Heart left ventricle (tissue), 16 donors: ENCODE measurements at regions not wholly inside any gene's neighbourhood (a gene's known extent, or its start where the extent isn't known, plus 50 kb on each side); places are given as distances from the start of the nearest gene placed in this dataset.

Source experiments
- ATAC-seq, 4 donors: fragments of 200-7000 bp; cut with Tn5 transposase; one replicate each; pipeline ENCODE4 v1.9.1; 2020 to 2022; ENCODE audit warnings: moderate library complexity in 4 of 4, mild to moderate bottlenecking in 3 of 4, moderate number of reproducible peaks in 1 of 4
- DNase-seq, 5 donors: peaks; one replicate each; pipeline ENCODE4 v3.0.0-alpha.2; 2020
- H3K27ac ChIP-seq, 12 donors: fragments of 200-600 bp; sonication (generic) in 4 of 12; one replicate each; pipeline versions ENCODE4 v1.5.0 to v1.8.0; 2016 to 2022; ENCODE audit warnings: mild to moderate bottlenecking in 2 of 12
- H3K27me3 ChIP-seq, 9 donors: fragments of 200-600 bp; sonication (generic) in 2 of 9; one replicate each; pipeline versions ENCODE4 v1.5.1 to v1.8.0; 2016 to 2022; ENCODE audit warnings: mild to moderate bottlenecking in 3 of 9
- H3K36me3 ChIP-seq, 9 donors: fragments of 200-600 bp; sonication (generic) in 2 of 9; one replicate each; pipeline versions ENCODE4 v1.5.0 to v1.8.0; 2018 to 2022; ENCODE audit warnings: mild to moderate bottlenecking in 2 of 9
- H3K4me1 ChIP-seq, 12 donors: fragments of 200-600 bp; sonication (generic) in 4 of 12; one replicate each; pipeline versions ENCODE4 v1.5.0 to v1.8.0; 2016 to 2022; ENCODE audit warnings: mild to moderate bottlenecking in 3 of 12
- H3K4me3 ChIP-seq, 12 donors: fragments of 200-600 bp; sonication (generic) in 4 of 12; one replicate each; pipeline versions ENCODE4 v1.5.0 to v1.8.0; 2017 to 2022; ENCODE audit warnings: mild to moderate bottlenecking in 9 of 12, moderate library complexity in 4 of 12
- H3K9me3 ChIP-seq, 12 donors: fragments of 200-600 bp; sonication (generic) in 4 of 12; one replicate each; pipeline versions ENCODE4 v1.5.0 to v1.8.0; 2016 to 2022; ENCODE audit warnings: mild to moderate bottlenecking in 1 of 12
- POLR2A ChIP-seq, 2 donors: fragments of 450-650 bp; IDR thresholded peaks; one replicate each; pipeline ENCODE4 v1.6.1; 2017; ENCODE audit warnings: antibody characterized with exemption in 2 of 2, mild to moderate bottlenecking in 2 of 2, moderate library complexity in 2 of 2
- WGBS, 4 donors: extraction: QIAGEN DNeasy Blood & Tissue Kit in 2 of 4; methylation state at CpG; one replicate each; pipeline versions ENCODE4 v1.1.5 to v1.1.7; 2013 to 2018; 5-methylcytosine and 5-hydroxymethylcytosine counted together
- intact Hi-C, 10 donors: fragments of 100-400 bp; cut with DNase I; formaldehyde crosslinking; loops; one replicate each; pipeline versions ENCODE4 v1.11.1 to v1.14.2; 2022
- TF ChIP-seq, protein P1 (sequence below), 12 donors: fragments of 200-600 bp; sonication (generic) in 4 of 12; IDR thresholded peaks; one replicate each; pipeline versions ENCODE4 v1.5.0 to v1.8.0; 2018 to 2022; ENCODE audit warnings: antibody characterized with exemption in 12 of 12, mild to moderate bottlenecking in 5 of 12
- donor health status: ischemic (EF 13 %, LVEDD 7.1; RV severe dilation, severe dysfunction).
- donor health status: healthy with polysubstance abuse.
- donor health status: DM: no; HTN: yes; CAD: no.
- donor health status: DM: no; HTN: no; CAD: no.
- donor health status: ischemic (EF 25% LVEDD 6.9; RV normal size, moderate dysfunction).
- donor health status: ischemic (EF 25% LVEDD 5.7; RV mildly dilated, moderate dysfunction).
- donor health status: healthy.
- donor health status: DM: yes; HTN: yes; CAD: no.
- donor health status: ischemic (EF 35%, LVEDD 5.7; RV mildly dilated, moderate dysfunction).
- donor health status: nonischemic (EF 11% LVEDD 7.7; RV severe dilation, severe dysfunction).
- donor health status: DM: yes; HTN: yes; CAD: no.
- donor health status: PGD.
- donor health status: ischemic (EF 29% LVEDD 5.4; RV normal size, mild dysfunction).
- donor health status: nonischemic (EF 23%, LVEDD 6.1; RV moderate dilation, normal function).

DNA sequence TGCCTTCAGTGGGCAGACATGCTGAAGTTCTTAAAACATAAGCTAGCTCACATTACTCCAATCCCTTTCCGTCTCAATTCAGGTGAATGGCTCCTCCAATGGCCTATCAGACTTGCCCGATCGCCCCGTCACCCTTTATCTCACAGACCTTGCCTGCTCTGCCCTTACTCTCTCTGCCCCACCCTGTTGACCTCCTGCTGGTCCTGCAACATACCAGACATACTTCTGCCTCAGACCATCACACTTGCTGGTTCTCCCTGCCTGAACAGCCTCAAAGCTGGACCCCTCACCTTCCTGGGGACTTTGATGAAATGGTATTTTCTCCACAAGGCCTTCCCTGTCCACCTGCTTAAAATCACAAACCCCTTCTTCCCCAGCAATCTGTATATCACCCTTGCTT, 340.1 kb upstream of the NR3C2 start:
- Histone ChIP-seq H3K4me3 (no peak overlapping the region), H3K9me3 (no peaks in the 10 kb centered on the region), H3K36me3 (no peaks in the 10 kb centered on the region), H3K27ac (no peak overlapping the region), H3K4me1 (peaks cover 0 to under 1% (median 0%) of the 10 kb centered on the region in 12 donors), H3K27me3 (no peaks in the 10 kb centered on the region)
- ATAC-seq = no peak
- intact Hi-C loops = no loop called here
- no peak for DNase-seq
- TF ChIP-seq, protein P1, sequence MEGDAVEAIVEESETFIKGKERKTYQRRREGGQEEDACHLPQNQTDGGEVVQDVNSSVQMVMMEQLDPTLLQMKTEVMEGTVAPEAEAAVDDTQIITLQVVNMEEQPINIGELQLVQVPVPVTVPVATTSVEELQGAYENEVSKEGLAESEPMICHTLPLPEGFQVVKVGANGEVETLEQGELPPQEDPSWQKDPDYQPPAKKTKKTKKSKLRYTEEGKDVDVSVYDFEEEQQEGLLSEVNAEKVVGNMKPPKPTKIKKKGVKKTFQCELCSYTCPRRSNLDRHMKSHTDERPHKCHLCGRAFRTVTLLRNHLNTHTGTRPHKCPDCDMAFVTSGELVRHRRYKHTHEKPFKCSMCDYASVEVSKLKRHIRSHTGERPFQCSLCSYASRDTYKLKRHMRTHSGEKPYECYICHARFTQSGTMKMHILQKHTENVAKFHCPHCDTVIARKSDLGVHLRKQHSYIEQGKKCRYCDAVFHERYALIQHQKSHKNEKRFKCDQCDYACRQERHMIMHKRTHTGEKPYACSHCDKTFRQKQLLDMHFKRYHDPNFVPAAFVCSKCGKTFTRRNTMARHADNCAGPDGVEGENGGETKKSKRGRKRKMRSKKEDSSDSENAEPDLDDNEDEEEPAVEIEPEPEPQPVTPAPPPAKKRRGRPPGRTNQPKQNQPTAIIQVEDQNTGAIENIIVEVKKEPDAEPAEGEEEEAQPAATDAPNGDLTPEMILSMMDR (IDR thresholded peaks at IDR 0.05) = no peak
- no peak for TF ChIP-seq POLR2A (IDR thresholded peaks at IDR 0.05)
- WGBS, 4 donors = 65 to 72% (median 68%) methylated on average over 4 of the region's 4 CpGs

DNA sequence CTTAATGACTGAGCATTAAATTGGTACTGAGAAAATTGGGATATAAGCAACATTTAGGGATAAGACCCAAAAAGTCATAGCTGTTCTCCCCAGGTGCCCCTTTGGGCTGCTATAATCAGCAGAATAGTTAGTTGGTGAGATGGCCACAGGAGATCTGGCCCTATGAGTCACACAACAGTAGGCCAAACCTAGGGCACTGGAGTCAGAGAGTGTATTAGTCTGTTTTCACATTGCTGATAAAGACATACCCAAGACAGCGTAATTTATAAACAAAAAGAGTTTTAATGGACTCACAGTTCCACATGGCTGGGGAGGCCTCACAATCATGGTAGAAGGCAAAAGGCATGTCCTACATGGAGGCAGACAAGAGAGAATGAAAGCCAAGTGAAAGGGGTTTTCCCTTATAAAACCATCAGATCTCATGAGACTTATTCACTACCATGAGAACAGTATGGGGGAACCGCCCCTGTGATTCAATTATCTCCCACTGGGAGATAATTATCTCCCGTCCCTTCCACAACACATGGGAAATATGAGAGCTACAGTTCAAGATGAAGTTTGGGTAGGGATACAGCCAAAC, 338.3 kb upstream of the NR3C2 start:
- WGBS, 4 donors = 83 to 87% (median 85%) methylated on average over 3 of the region's 3 CpGs
- H3K27ac ChIP-seq = no peak overlapping the region
- no peaks in the 10 kb centered on the region for H3K36me3 ChIP-seq
- no peak for ATAC-seq
- no peaks in the 10 kb centered on the region for H3K4me1 ChIP-seq
- DNase-seq = no peak
- H3K9me3 ChIP-seq = no peaks in the 10 kb centered on the region
- H3K27me3 ChIP-seq = no peaks in the 10 kb centered on the region
- intact Hi-C loops = no loop called here
- TF ChIP-seq, protein P1 (IDR thresholded peaks at IDR 0.05) = no peak
- H3K4me3 ChIP-seq = no peak overlapping the region

DNA sequence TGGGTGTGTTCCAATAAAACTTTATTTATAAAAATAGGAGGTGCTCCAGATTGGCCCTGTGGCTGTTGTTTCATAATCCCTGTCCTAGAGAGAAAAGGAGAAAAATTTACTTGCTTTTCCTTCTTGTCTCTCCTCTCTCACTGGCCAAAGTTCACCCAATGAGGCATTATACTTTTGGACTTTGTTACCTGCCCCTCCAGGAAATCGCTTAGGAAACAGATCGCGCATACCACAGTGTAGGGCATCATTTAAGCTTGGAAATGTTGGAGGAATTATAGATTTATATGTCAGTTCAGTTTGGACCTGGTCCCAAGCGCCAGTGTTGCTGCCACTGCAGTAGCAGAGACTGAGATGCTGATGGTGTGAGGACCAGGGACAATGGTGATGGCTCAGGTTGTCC, 337.6 kb upstream of the NR3C2 start:
- 92 to 97% (median 95%) methylated on average over 4 of the region's 4 CpGs for WGBS, 4 donors
- H3K4me3 ChIP-seq = no peak overlapping the region
- H3K27me3 ChIP-seq = no peaks in the 10 kb centered on the region
- H3K9me3 ChIP-seq = no peaks in the 10 kb centered on the region
- TF ChIP-seq, protein P1 (IDR thresholded peaks at IDR 0.05) = no peak
- TF ChIP-seq POLR2A (IDR thresholded peaks at IDR 0.05) = no peak
- H3K27ac ChIP-seq = no peak overlapping the region
- intact Hi-C loops = no loop called here
- no peaks in the 10 kb centered on the region for H3K36me3 ChIP-seq
- DNase-seq (no peak), ATAC-seq (no peak)
- no peaks in the 10 kb centered on the region for H3K4me1 ChIP-seq

DNA sequence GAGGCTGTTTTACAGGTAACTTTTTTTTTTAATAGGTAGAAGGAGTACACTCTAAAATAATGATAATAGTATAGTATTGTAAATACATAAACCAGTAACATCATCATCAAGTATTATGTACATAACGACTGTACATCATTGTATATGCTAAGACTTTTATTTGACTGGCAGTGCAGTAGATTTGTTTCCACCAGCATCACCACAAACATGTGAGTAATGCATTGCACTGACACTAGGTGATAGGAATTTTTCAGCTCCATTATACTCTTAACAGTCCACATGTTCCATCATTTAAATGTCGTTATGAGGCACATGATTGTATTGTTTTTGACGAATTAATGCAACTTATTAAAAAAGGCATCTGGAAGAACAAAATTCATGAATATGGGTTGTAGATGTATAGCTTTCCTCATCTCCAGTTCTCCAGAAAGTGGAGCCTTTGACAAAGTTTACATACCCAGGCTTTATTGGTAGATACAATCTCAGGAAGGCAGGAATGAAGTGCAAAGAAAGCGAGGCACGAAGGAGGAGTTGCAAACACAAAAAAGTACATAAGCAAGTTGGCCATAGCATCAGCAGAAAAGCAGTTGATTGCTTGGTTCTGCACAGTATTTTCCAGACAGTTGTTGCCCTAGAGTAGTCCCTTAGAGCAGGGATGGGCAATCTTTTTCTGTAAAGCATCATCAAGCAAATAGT, 336.9 kb upstream of the NR3C2 start:
- Histone ChIP-seq H3K9me3 (no peaks in the 10 kb centered on the region), H3K27me3 (no peaks in the 10 kb centered on the region), H3K36me3 (no peaks in the 10 kb centered on the region), H3K4me3 (no peak overlapping the region), H3K27ac (no peak overlapping the region), H3K4me1 (no peaks in the 10 kb centered on the region)
- intact Hi-C loops = no loop called here
- no peak for TF ChIP-seq POLR2A (IDR thresholded peaks at IDR 0.05)
- TF ChIP-seq, protein P1 (IDR thresholded peaks at IDR 0.05) = no peak
- 71 to 84% (median 82%) methylated on average over 5 of the region's 5 CpGs for WGBS, 4 donors
- ATAC-seq = no peak
- no peak for DNase-seq
